ENCODE measurements at regions not wholly inside any gene's neighbourhood (a gene's known extent, or its start where the extent isn't known, plus 50 kb on each side); places are given as distances from the start of the nearest gene placed in this dataset.

- TF ChIP-seq, protein P1, sequence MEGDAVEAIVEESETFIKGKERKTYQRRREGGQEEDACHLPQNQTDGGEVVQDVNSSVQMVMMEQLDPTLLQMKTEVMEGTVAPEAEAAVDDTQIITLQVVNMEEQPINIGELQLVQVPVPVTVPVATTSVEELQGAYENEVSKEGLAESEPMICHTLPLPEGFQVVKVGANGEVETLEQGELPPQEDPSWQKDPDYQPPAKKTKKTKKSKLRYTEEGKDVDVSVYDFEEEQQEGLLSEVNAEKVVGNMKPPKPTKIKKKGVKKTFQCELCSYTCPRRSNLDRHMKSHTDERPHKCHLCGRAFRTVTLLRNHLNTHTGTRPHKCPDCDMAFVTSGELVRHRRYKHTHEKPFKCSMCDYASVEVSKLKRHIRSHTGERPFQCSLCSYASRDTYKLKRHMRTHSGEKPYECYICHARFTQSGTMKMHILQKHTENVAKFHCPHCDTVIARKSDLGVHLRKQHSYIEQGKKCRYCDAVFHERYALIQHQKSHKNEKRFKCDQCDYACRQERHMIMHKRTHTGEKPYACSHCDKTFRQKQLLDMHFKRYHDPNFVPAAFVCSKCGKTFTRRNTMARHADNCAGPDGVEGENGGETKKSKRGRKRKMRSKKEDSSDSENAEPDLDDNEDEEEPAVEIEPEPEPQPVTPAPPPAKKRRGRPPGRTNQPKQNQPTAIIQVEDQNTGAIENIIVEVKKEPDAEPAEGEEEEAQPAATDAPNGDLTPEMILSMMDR (IDR thresholded peaks at IDR 0.05; ENCODE audit: low read depth, low read length, poor library complexity, severe bottlenecking): no peak
- TF ChIP-seq EZH2phosphoT487 (IDR thresholded peaks at IDR 0.05; ENCODE audit: borderline replicate concordance, low read length): no peak
These were observed 751.2 kb upstream of the NRXN1 start for GRCh38 chr2:51782921-51783765.

All from DOHH2 (cell line).